ENCODE measurements at regions not wholly inside any gene's neighbourhood (a gene's known extent, or its start where the extent isn't known, plus 50 kb on each side); places are given as distances from the start of the nearest gene placed in this dataset.

- TF ChIP-seq POLR2A (IDR thresholded peaks at IDR 0.05) (no peak), CTCF (IDR thresholded peaks at IDR 0.05) (no peak)
Observed at GRCh38 chr9:758146-758545, 83.4 kb upstream of the DMRT1 start.
